ENCODE measurements at regions not wholly inside any gene's neighbourhood (a gene's known extent, or its start where the extent isn't known, plus 50 kb on each side); places are given as distances from the start of the nearest gene placed in this dataset.
"Not testable (repeated sequence)": the region's sequence is repeated elsewhere in the genome, so short reads cannot be mapped to it uniquely, and the experiment has no call there.

- FAIRE-seq (no peak), DNase-seq (ENCODE audit: insufficient read length, low spot score) (no peak)
Observed at GRCh38 chr15:39253552-39253951, 327.3 kb upstream of the THBS1 start.

GRCh38 chr15:39254181-39254580, 326.7 kb upstream of the THBS1 start:
- FAIRE-seq (no peak), DNase-seq (ENCODE audit: insufficient read length, low spot score) (no peak)

- DNase-seq (ENCODE audit: insufficient read length, low spot score) (no peak), FAIRE-seq (no peak)
Observed at GRCh38 chr15:39255760-39256159, 325.1 kb upstream of the THBS1 start.

- DNase-seq (ENCODE audit: insufficient read length, low spot score) (no peak), FAIRE-seq (no peak)
Observed at GRCh38 chr15:39260391-39260790, 320.5 kb upstream of the THBS1 start.

GRCh38 chr15:39260791-39261190, 320.1 kb upstream of the THBS1 start:
- DNase-seq (ENCODE audit: insufficient read length, low spot score) (no peak), FAIRE-seq (no peak)

- not testable (repeated sequence) for DNase-seq (ENCODE audit: insufficient read length, low spot score); FAIRE-seq
Observed at GRCh38 chr15:39261397-39262183, 319.3 kb upstream of the THBS1 start.

- FAIRE-seq = not testable (repeated sequence)
Observed at GRCh38 chr15:39262995-39263772, 317.7 kb upstream of the THBS1 start.

GRCh38 chr15:39265261-39265660, 315.6 kb upstream of the THBS1 start:
- DNase-seq (ENCODE audit: insufficient read length, low spot score) (no peak), FAIRE-seq (no peak)

More at GRCh38 chr15:39262995-39263772, 317.7 kb upstream of the THBS1 start:
- DNase-seq (ENCODE audit: insufficient read length, low spot score) = not testable (repeated sequence)

- FAIRE-seq = no peak
- DNase-seq (ENCODE audit: insufficient read length, low spot score) = no peak
Observed at GRCh38 chr15:39266890-39267289, 314.0 kb upstream of the THBS1 start.

- FAIRE-seq (no peak), DNase-seq (ENCODE audit: insufficient read length, low spot score) (no peak)
Observed at GRCh38 chr15:39267685-39268084, 313.2 kb upstream of the THBS1 start.

- FAIRE-seq (no peak), DNase-seq (ENCODE audit: insufficient read length, low spot score) (no peak)
Observed at GRCh38 chr15:39269352-39269751, 311.5 kb upstream of the THBS1 start.

GRCh38 chr15:39269821-39270220, 311.1 kb upstream of the THBS1 start:
- DNase-seq (ENCODE audit: insufficient read length, low spot score) (no peak), FAIRE-seq (no peak)

- FAIRE-seq (no peak), DNase-seq (ENCODE audit: insufficient read length, low spot score) (no peak)
Observed at GRCh38 chr15:39270221-39270855, 310.5 kb upstream of the THBS1 start.

- FAIRE-seq = no peak
- DNase-seq (ENCODE audit: insufficient read length, low spot score) = peak; percentile 39
Observed at GRCh38 chr15:39270934-39271333, 309.9 kb upstream of the THBS1 start.

- FAIRE-seq = no peak
- no peak for DNase-seq (ENCODE audit: insufficient read length, low spot score)
Observed at GRCh38 chr15:39272901-39273300, 308.0 kb upstream of the THBS1 start.

- FAIRE-seq (no peak), DNase-seq (ENCODE audit: insufficient read length, low spot score) (no peak)
Observed at GRCh38 chr15:39273717-39274411, 307.0 kb upstream of the THBS1 start.

- DNase-seq (ENCODE audit: insufficient read length, low spot score) (no peak), FAIRE-seq (no peak)
Observed at GRCh38 chr15:39275066-39275465, 305.8 kb upstream of the THBS1 start.

- FAIRE-seq = no peak
Observed at GRCh38 chr15:39279311-39279710, 301.6 kb upstream of the THBS1 start.

GRCh38 chr15:39281094-39281493, 299.8 kb upstream of the THBS1 start:
- FAIRE-seq (no peak), DNase-seq (ENCODE audit: insufficient read length, low spot score) (no peak)

More at GRCh38 chr15:39279311-39279710, 301.6 kb upstream of the THBS1 start:
- DNase-seq (ENCODE audit: insufficient read length, low spot score) = no peak

GRCh38 chr15:39282663-39283208, 298.1 kb upstream of the THBS1 start:
- no peak for FAIRE-seq
- no peak for DNase-seq (ENCODE audit: insufficient read length, low spot score)

All from HTR-8/SVneo (cell line).